ENCODE measurements at regions not wholly inside any gene's neighbourhood (a gene's known extent, or its start where the extent isn't known, plus 50 kb on each side); places are given as distances from the start of the nearest gene placed in this dataset.

GRCh38 chr4:66647476-66647875 is 897.8 kb downstream of the CENPC start:
- TF ChIP-seq CTCF (conservative IDR thresholded peaks at IDR 0.05; ENCODE audit: low read depth, low read length) (no peak), EZH2 (IDR thresholded peaks at IDR 0.05; ENCODE audit: borderline replicate concordance, low read depth, low read length, poor library complexity, severe bottlenecking) (no peak)
